Kidney epithelial cell (primary cell): ENCODE measurements at regions not wholly inside any gene's neighbourhood (a gene's known extent, or its start where the extent isn't known, plus 50 kb on each side); places are given as distances from the start of the nearest gene placed in this dataset.

Experiments used
- DNase-seq: peaks from one replicate; pipeline ENCODE4 v3.0.0-alpha.2; 2010; ENCODE audit warnings: low read depth
- H3K27me3 ChIP-seq: 2 replicates; pipeline ENCODE4 v1.6.0; 2011; ENCODE audit warnings: low read length; ENCODE audit not compliant: control insufficient read depth, insufficient read depth
- H3K36me3 ChIP-seq: 2 replicates; pipeline ENCODE4 v1.5.1; 2011; ENCODE audit warnings: low read length; ENCODE audit not compliant: control insufficient read depth, insufficient read depth
- H3K4me3 ChIP-seq: 2 replicates; pipeline ENCODE4 v1.5.1; 2011; ENCODE audit warnings: low read depth, mild to moderate bottlenecking, control low read depth, low read length
- TF ChIP-seq, protein P1 (sequence below): IDR thresholded peaks from 2 replicates; pipeline ENCODE4 v1.5.1; 2011; ENCODE audit warnings: mild to moderate bottlenecking, moderate library complexity, low read length, control low read depth, inconsistent platforms; ENCODE audit not compliant: insufficient read depth, poor library complexity, severe bottlenecking

GRCh38 chr16:7278636-7279035, 54.0 kb upstream of the RBFOX1 start:
- Histone ChIP-seq H3K27me3 (no peaks in the 10 kb centered on the region), H3K4me3 (no peak overlapping the region), H3K36me3 (no peaks in the 10 kb centered on the region)
- TF ChIP-seq, protein P1, sequence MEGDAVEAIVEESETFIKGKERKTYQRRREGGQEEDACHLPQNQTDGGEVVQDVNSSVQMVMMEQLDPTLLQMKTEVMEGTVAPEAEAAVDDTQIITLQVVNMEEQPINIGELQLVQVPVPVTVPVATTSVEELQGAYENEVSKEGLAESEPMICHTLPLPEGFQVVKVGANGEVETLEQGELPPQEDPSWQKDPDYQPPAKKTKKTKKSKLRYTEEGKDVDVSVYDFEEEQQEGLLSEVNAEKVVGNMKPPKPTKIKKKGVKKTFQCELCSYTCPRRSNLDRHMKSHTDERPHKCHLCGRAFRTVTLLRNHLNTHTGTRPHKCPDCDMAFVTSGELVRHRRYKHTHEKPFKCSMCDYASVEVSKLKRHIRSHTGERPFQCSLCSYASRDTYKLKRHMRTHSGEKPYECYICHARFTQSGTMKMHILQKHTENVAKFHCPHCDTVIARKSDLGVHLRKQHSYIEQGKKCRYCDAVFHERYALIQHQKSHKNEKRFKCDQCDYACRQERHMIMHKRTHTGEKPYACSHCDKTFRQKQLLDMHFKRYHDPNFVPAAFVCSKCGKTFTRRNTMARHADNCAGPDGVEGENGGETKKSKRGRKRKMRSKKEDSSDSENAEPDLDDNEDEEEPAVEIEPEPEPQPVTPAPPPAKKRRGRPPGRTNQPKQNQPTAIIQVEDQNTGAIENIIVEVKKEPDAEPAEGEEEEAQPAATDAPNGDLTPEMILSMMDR = no peak
- DNase-seq = no peak

DNA sequence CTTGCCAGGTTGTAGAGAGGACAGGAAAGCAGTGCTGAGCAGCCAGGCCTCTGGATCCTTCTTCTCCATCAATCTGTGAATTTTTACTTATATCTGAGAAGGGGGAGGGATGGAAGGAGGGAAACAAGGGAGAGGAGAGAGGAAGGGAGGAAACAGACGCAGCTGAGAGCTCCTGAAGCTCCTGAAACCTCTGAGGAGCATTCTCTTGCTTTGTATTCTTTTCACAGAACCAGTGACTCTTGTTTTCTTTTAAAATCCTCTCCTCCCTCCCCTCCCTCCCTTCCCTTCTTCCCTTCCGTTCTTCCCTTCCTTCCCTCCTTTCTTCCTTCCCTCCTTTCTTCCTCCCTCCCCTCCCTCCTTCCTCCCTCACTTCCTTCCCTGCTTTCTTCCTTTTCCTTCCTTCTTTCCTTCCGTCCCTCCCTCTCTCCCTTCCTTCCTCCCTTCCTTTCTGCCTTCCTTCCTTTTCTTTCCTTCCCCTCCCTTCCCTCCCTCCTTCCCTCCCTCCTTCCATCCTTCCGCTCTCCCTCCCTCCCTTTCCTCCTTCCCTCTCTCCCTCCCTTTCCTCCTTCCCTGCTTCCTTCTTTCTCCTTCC, 60.0 kb upstream of the RBFOX1 start:
- DNase-seq = no peak
- TF ChIP-seq, protein P1 = no peak
- H3K27me3 ChIP-seq = no peaks in the 10 kb centered on the region

DNA sequence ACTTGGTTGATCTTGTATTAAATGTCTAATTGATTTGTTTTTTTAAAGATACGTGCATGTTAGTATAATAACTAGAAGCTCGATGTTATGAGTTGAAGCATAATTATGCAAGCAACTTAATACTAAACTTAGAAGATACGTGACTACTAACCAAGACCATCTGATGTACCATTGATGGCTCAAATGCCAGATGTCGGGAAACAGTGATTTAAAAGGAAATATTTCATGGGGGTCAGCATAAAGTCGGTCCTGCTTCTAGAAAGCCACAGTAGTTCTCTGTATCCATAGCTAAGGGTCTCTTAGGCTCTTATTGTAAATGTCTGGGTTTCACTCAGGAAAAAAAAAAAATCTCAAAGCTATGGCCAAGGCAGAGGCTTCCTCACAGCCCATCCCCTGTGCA, 61.2 kb upstream of the RBFOX1 start:
- TF ChIP-seq, protein P1 = no peak
- H3K4me3 ChIP-seq = no peak overlapping the region
- no peaks in the 10 kb centered on the region for H3K36me3 ChIP-seq
- DNase-seq = no peak
- H3K27me3 ChIP-seq = no peaks in the 10 kb centered on the region

More for the DNA sequence above, 60.0 kb upstream of the RBFOX1 start:
- no peaks in the 10 kb centered on the region for H3K36me3 ChIP-seq
- no peak overlapping the region for H3K4me3 ChIP-seq

- Histone ChIP-seq H3K4me3 (no peak overlapping the region), H3K36me3 (no peaks in the 10 kb centered on the region), H3K27me3 (no peaks in the 10 kb centered on the region)
- TF ChIP-seq, protein P1 = no peak
- DNase-seq = no peak
Observed at GRCh38 chr16:7270823-7271222, 61.8 kb upstream of the RBFOX1 start.

DNA sequence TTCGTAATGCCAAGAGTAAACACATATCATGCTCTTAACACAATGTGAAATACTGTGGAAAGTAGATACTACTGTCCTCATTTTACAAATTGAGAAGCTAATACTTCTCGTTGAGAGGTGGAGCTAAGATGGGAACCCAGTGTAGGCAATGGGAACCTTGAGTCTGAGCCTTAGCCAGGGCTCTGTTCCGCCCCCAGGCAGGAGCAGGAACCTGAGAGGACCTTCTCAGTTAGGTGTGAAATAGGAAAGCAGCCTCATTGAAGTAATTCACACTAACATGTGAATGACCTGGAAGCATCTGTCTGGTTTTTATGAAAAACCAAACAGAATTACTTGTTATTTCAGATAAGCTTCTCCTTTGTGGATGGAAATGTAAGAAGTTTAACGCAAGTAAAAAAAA, 62.6 kb upstream of the RBFOX1 start:
- no peaks in the 10 kb centered on the region for H3K36me3 ChIP-seq
- no peaks in the 10 kb centered on the region for H3K27me3 ChIP-seq
- no peak overlapping the region for H3K4me3 ChIP-seq
- no peak for DNase-seq
- TF ChIP-seq, protein P1 = no peak

DNA sequence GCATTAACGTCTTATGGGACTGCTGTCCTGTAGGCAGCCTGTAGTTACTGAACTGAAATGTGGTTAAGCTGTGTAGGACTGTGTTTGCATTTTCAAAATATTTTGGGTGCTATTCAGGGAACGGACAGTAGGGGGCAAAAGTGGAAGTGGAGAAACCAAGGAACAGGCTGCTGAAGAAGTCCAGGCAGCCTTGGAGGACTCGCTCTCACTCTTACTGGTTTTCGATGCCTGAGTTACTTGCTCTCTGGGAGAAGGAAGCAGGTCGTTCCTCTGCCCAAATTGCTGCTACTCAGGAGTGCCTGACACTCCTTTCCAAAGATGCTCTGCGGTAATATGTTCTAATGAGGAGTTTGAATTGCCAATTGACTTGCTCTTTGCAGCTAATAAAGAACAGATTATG, 64.5 kb upstream of the RBFOX1 start:
- H3K27me3 ChIP-seq = no peaks in the 10 kb centered on the region
- H3K4me3 ChIP-seq = no peak overlapping the region
- DNase-seq = no peak
- no peaks in the 10 kb centered on the region for H3K36me3 ChIP-seq
- TF ChIP-seq, protein P1 = peak; percentile 54
